Smooth muscle cell (in vitro differentiated cells): ENCODE measurements at regions not wholly inside any gene's neighbourhood (a gene's known extent, or its start where the extent isn't known, plus 50 kb on each side); places are given as distances from the start of the nearest gene placed in this dataset.

ENCODE experiments used
- DNase-seq: peaks from one replicate; lab custom pipeline; 2025; ENCODE audit not compliant: unreplicated experiment; lab: John Stamatoyannopoulos, UW
- H2AFZ ChIP-seq: fragments of 200-600 bp; sonication (generic); 2 replicates; pipeline ENCODE4 v1.6.0; 2016; ENCODE audit warnings: antibody characterized with exemption, low read depth, mild to moderate bottlenecking
- H3F3A ChIP-seq: fragments of 200-600 bp; sonication (generic); 2 replicates; pipeline ENCODE4 v1.6.0; 2017; ENCODE audit warnings: antibody characterized with exemption, low read depth
- H3K27ac ChIP-seq: fragments of 200-600 bp; sonication (generic); 2 replicates; pipeline ENCODE4 v1.5.1; 2016; ENCODE audit warnings: low read depth, mild to moderate bottlenecking
- H3K27me3 ChIP-seq: fragments of 200-600 bp; sonication (generic); 2 replicates; pipeline ENCODE4 v1.6.1; 2016; ENCODE audit warnings: low read depth, mild to moderate bottlenecking
- H3K36me3 ChIP-seq: fragments of 200-600 bp; sonication (generic); 2 replicates; pipeline ENCODE4 v1.5.1; 2016; ENCODE audit warnings: low read depth
- H3K4me1 ChIP-seq: fragments of 200-600 bp; sonication (generic); 2 replicates; pipeline ENCODE4 v1.5.1; 2016; ENCODE audit warnings: low read depth
- H3K4me2 ChIP-seq: fragments of 200-600 bp; sonication (generic); 2 replicates; pipeline ENCODE4 v1.6.0; 2016; ENCODE audit warnings: mild to moderate bottlenecking
- H3K4me3 ChIP-seq: fragments of 200-600 bp; sonication (generic); 2 replicates; pipeline ENCODE4 v1.5.1; 2016; ENCODE audit warnings: mild to moderate bottlenecking
- H3K79me2 ChIP-seq: fragments of 200-600 bp; sonication (generic); 2 replicates; pipeline ENCODE4 v1.6.0; 2016; ENCODE audit warnings: low read depth, mild to moderate bottlenecking
- H3K9ac ChIP-seq: fragments of 200-600 bp; sonication (generic); 2 replicates; pipeline ENCODE4 v1.6.0; 2016; ENCODE audit warnings: low read depth
- H3K9me3 ChIP-seq: fragments of 200-600 bp; sonication (generic); replicated peaks from 2 replicates; pipeline ENCODE4 v1.5.1; 2016; ENCODE audit warnings: low read depth
- H4K20me1 ChIP-seq: fragments of 200-600 bp; sonication (generic); 2 replicates; pipeline ENCODE4 v1.6.0; 2016; ENCODE audit warnings: low read depth
- CTCF ChIP-seq: fragments of 200-600 bp; sonication (generic); IDR thresholded peaks from 2 replicates; pipeline ENCODE4 v1.5.1; 2017; ENCODE audit warnings: borderline replicate concordance, mild to moderate bottlenecking, antibody characterized with exemption; ENCODE audit not compliant: insufficient read depth, poor library complexity, severe bottlenecking
- WGBS: methylation state at CpG from one replicate; pipeline ENCODE4 v1.1.7; 2016; ENCODE audit warnings: low lambda C conversion rate; 5-methylcytosine and 5-hydroxymethylcytosine counted together

GRCh38 chr6:109237077-109237985 is 142.0 kb downstream of the CEP57L1 start:
- Histone ChIP-seq H3F3A (no peaks in the 10 kb centered on the region), H3K36me3 (no peaks in the 10 kb centered on the region), H3K9me3 (no peaks in the 10 kb centered on the region), H3K4me3 (no peak overlapping the region), H2AFZ (no peak overlapping the region), H3K79me2 (no peaks in the 10 kb centered on the region), H3K4me2 (no peak overlapping the region), H3K27me3 (no peaks in the 10 kb centered on the region), H4K20me1 (no peaks in the 10 kb centered on the region), H3K27ac (no peak overlapping the region), H3K9ac (no peak overlapping the region), H3K4me1 (peaks cover 3% of the 10 kb centered on the region)
- 85% methylated on average over 12 of the region's 12 CpGs for WGBS
- no peak for DNase-seq
- no peak for TF ChIP-seq CTCF

GRCh38 chr6:109236115-109237076 is 141.1 kb downstream of the CEP57L1 start:
- H3K9ac ChIP-seq, result no peak overlapping the region
- H3K27me3 ChIP-seq, result no peaks in the 10 kb centered on the region
- H3K4me2 ChIP-seq, result no peak overlapping the region
- H3K4me1 ChIP-seq, result peaks cover 3% of the 10 kb centered on the region
- 48% methylated on average over 18 of the region's 18 CpGs for WGBS
- H2AFZ ChIP-seq, result no peak overlapping the region
- no peaks in the 10 kb centered on the region for H4K20me1 ChIP-seq
- no peaks in the 10 kb centered on the region for H3K79me2 ChIP-seq
- no peaks in the 10 kb centered on the region for H3F3A ChIP-seq
- H3K36me3 ChIP-seq, result no peaks in the 10 kb centered on the region
- no peak overlapping the region for H3K4me3 ChIP-seq
- no peak for TF ChIP-seq CTCF
- H3K9me3 ChIP-seq, result no peaks in the 10 kb centered on the region
- H3K27ac ChIP-seq, result no peak overlapping the region
- DNase-seq, result no peak

DNA sequence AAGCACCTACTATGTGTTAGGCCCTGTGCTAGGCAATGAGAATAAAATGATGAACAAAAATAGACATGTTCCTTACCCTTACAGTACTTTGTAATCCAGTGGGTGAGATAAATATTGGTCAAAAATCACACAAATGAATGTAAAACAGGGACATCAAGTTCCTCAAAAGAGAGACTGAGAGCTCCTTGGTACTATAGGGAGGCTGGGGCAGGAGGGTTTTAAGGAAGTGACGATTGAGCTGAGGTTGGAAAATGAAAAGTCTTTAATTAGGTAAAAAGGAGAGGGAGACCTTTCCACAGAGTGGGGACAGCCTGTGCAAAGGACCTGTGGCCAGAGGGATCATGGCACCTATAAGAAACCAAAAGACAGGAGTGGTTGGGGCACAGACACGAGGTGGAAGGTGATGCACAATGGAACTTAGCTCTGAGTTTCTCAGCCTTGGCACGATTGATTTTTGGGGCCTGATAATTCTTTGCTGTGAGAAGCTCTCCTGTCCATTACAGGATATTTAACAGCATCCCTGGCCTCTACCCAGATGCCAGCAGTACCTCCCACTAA is 140.3 kb downstream of the CEP57L1 start:
- peaks cover 3% of the 10 kb centered on the region for H3K4me1 ChIP-seq

More for the DNA sequence above, 140.3 kb downstream of the CEP57L1 start:
- Histone ChIP-seq H4K20me1 (no peaks in the 10 kb centered on the region), H3K4me2 (no peak overlapping the region), H3K4me3 (no peak overlapping the region), H3K79me2 (no peaks in the 10 kb centered on the region), H3K9me3 (no peaks in the 10 kb centered on the region), H3F3A (no peaks in the 10 kb centered on the region), H3K27me3 (no peaks in the 10 kb centered on the region), H3K27ac (no peak overlapping the region), H3K9ac (no peak overlapping the region), H3K36me3 (no peaks in the 10 kb centered on the region), H2AFZ (no peak overlapping the region)
- DNase-seq, result no peak
- WGBS, result 97% methylated on average over 3 of the region's 3 CpGs
- TF ChIP-seq CTCF, result no peak
